T-helper 1 cell treated with Interleukin-12 subunit alpha and Interleukin-12 subunit beta and Interleukin-4 antibody, amounts not matched to agents 30 μg/mL and 1 μg/mL, for 36 hours (primary cell): ENCODE measurements at regions not wholly inside any gene's neighbourhood (a gene's known extent, or its start where the extent isn't known, plus 50 kb on each side); places are given as distances from the start of the nearest gene placed in this dataset.

Source experiments
- H3K27ac Mint-ChIP-seq: one replicate; pipeline ENCODE4 v1.8.0; 2021; ENCODE audit warnings: mild to moderate bottlenecking, mixed read lengths
- H3K27me3 Mint-ChIP-seq: one replicate; pipeline ENCODE4 v1.8.0; 2021; ENCODE audit warnings: low read depth, mixed read lengths
- H3K36me3 Mint-ChIP-seq: one replicate; pipeline ENCODE4 v1.8.0; 2021; ENCODE audit warnings: low read depth, mixed read lengths
- H3K4me1 Mint-ChIP-seq: one replicate; pipeline ENCODE4 v1.8.0; 2021; ENCODE audit warnings: low read depth, mixed read lengths
- H3K4me3 Mint-ChIP-seq: one replicate; pipeline ENCODE4 v1.8.0; 2021; ENCODE audit warnings: mild to moderate bottlenecking, moderate library complexity, mixed read lengths
- H3K9me3 Mint-ChIP-seq: one replicate; pipeline ENCODE4 v1.8.0; 2021; ENCODE audit warnings: mixed read lengths

DNA sequence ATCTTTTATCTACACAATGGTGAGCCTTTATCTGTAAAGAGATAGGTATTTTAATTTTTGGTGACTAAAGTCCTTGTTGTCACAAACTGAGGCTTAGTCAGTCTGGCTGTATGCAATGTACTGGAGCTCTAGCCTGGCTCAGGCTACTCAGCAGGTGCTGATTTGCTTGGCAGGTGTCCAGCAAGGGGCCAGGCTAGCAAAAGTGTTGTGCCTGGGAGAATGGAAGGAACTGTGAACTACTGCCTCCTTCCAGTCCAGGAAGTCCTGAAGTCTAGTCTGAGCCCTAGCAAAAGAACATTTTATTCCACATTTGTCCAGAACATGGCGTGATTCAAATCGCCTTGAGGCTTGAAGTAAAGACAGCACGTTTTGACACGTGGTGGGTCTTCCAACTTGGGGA, 260.5 kb downstream of the CCDC85A start:
- Mint-ChIP-seq H3K36me3 (no peaks in the 10 kb centered on the region), H3K4me1 (no peaks in the 10 kb centered on the region), H3K9me3 (peaks cover 5% of the 10 kb centered on the region), H3K27ac (no peak overlapping the region), H3K4me3 (no peak overlapping the region), H3K27me3 (no peaks in the 10 kb centered on the region)

DNA sequence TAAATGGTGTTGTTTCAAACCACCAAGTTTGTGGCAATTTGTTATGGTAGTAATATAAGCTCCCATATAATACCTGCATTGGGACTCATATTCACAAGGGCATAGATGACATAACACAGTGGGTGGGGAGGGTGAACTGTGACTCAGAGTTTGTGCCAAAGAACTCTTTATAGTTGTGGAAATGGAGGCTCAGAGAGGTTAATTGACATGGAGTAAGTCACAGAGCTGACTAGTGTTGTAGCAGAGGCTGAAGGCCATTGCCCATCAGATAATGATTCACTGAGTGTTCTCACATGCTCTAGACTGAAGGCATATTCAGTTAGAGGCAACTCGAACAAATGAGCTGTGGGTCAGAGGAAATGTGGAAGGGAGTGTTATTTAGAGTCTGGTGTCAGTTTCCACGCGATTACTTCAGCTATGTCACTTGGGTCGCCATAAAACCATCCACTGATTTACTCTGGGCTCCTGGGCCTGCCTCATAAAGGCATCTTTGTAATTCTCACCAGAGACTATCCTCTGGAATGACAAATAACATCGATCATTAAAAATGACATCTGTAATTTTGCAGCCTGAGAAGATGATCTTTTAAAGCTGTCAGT, 264.7 kb downstream of the CCDC85A start:
- H3K27ac Mint-ChIP-seq: no peak overlapping the region
- H3K27me3 Mint-ChIP-seq: no peaks in the 10 kb centered on the region
- H3K4me3 Mint-ChIP-seq: no peak overlapping the region
- H3K4me1 Mint-ChIP-seq: no peaks in the 10 kb centered on the region
- H3K9me3 Mint-ChIP-seq: no peaks in the 10 kb centered on the region
- H3K36me3 Mint-ChIP-seq: no peaks in the 10 kb centered on the region

DNA sequence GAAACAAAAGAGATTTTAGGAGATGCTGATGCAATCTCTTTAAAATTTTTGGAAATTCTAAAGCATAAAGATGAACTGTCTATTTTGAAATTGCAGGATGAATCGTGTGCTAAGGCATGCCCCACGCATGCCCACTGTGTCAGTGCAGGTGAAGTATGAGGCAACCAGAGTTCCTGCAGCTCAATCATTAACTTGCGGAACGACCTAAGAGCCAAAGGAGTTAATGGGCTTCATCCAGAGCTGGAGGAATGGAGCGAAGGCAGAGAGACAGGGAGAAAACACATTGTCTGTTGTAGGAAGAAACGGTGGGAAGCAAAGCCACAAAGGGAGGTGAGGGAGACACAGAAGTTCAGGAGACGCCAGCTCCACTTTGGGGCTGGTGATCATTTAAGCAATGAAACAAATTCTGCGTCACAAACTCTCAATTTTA, 265.2 kb downstream of the CCDC85A start:
- H3K27me3 Mint-ChIP-seq: no peaks in the 10 kb centered on the region
- H3K4me1 Mint-ChIP-seq: no peaks in the 10 kb centered on the region
- H3K27ac Mint-ChIP-seq: no peak overlapping the region
- no peak overlapping the region for H3K4me3 Mint-ChIP-seq
- no peaks in the 10 kb centered on the region for H3K9me3 Mint-ChIP-seq
- no peaks in the 10 kb centered on the region for H3K36me3 Mint-ChIP-seq

DNA sequence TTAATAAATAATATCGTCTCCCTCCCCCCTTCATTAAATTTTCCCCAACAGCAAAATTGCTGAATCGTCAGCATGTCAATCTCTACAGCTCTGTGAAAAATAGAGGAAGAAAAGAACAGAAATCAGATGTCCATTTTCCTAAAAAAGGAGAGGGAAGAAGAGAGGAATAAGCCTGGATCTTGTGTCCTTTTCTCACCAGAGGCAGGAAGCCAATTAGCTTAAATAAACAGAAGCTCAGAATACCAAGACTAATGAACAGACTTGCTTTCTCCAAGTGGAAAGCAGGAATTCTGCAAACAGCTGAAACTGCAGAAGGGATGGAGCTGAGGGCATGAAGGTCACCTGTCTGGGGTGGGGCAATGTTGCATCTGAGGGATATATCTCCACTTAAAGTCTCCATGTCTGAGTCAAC, 265.7 kb downstream of the CCDC85A start:
- no peaks in the 10 kb centered on the region for H3K36me3 Mint-ChIP-seq
- H3K9me3 Mint-ChIP-seq: no peaks in the 10 kb centered on the region
- no peaks in the 10 kb centered on the region for H3K4me1 Mint-ChIP-seq
- H3K4me3 Mint-ChIP-seq: no peak overlapping the region
- H3K27ac Mint-ChIP-seq: no peak overlapping the region
- no peaks in the 10 kb centered on the region for H3K27me3 Mint-ChIP-seq

DNA sequence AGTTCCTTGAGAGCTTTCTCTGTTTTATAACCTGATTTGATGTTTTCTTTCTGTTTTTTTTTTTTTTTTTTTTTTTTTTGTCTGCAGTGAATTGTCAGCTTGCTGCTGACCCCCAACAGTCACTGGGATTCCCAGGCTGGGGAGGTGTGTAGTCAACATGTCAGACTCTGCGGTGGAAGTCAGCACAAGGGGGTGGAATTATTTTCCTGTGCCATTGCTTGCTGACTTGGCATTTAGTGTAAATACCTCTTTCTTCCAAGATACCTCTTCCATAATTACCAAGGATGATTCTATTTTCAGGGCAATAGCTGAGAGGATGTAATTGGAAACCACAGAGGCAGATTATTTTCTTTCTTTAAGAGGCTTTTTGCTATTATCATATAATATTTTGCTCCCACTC, 266.3 kb downstream of the CCDC85A start:
- H3K27ac Mint-ChIP-seq: no peak overlapping the region

DNA sequence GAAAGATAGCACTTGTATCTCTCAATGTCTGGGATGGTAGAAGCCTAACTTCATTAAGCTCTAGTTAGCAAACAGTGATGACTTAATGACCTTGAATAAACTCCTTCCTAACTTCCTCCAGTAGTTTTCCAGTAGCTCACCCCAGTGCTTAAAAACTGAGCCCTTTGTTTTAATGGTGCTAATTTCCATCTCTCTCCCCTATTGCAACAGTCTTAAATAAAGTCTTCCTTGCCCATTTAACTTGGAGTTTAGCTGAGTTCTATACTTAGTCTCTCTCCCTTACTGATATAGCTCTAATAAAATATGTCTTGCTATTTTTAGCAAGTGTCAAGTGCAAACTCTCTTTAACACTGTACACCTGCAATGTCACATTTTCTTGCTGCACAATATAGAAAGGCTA, 267.0 kb downstream of the CCDC85A start:
- Mint-ChIP-seq H3K27ac (no peak overlapping the region), H3K4me1 (no peaks in the 10 kb centered on the region), H3K9me3 (no peaks in the 10 kb centered on the region), H3K4me3 (no peak overlapping the region), H3K36me3 (no peaks in the 10 kb centered on the region), H3K27me3 (no peaks in the 10 kb centered on the region)

More for the DNA sequence above, 266.3 kb downstream of the CCDC85A start:
- Mint-ChIP-seq H3K27me3 (no peaks in the 10 kb centered on the region), H3K9me3 (no peaks in the 10 kb centered on the region), H3K4me3 (no peak overlapping the region), H3K36me3 (no peaks in the 10 kb centered on the region), H3K4me1 (no peaks in the 10 kb centered on the region)

DNA sequence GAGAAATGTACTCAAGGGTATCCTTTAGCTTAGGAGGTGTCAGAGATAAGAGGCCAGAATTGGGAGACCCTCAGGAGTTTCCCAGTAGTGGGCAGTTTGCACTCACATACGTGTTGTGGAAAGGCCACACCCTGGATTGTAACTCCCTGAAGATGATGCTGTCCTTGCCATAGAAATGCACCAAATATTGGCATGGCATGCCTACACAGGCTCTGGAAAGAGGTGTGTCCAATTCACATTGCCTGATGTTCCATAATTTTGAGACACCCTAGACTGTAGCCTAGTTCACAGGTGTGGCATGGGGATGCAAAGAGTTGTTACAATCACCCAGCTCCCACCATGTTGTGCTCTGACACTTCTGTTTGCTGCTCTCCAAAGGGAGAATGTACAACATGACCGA, 271.9 kb downstream of the CCDC85A start:
- no peaks in the 10 kb centered on the region for H3K36me3 Mint-ChIP-seq
- no peaks in the 10 kb centered on the region for H3K27me3 Mint-ChIP-seq
- H3K9me3 Mint-ChIP-seq: no peaks in the 10 kb centered on the region
- H3K4me1 Mint-ChIP-seq: no peaks in the 10 kb centered on the region
- H3K4me3 Mint-ChIP-seq: no peak overlapping the region
- H3K27ac Mint-ChIP-seq: no peak overlapping the region

DNA sequence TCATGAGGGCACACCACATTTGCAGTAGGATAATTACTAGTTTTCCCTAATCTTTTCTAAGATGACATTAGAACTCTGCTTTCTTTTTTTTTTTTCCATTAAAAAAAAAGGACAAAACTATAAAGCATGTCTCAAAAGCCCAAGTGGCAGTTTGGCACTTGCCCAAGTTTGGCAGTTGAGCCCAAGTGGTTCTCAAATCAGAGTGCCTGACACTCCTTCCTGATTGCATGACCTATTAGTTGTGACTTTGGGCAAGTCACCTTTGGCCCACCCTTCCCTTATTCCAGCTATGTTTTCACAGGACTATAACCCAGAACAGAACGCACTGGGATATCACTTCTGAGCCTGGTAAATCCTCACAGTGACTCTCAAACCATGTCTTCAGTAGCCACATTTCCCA, 273.0 kb downstream of the CCDC85A start:
- H3K27ac Mint-ChIP-seq: no peak overlapping the region
- no peaks in the 10 kb centered on the region for H3K27me3 Mint-ChIP-seq
- H3K36me3 Mint-ChIP-seq: no peaks in the 10 kb centered on the region
- H3K4me3 Mint-ChIP-seq: no peak overlapping the region
- H3K9me3 Mint-ChIP-seq: no peaks in the 10 kb centered on the region
- no peaks in the 10 kb centered on the region for H3K4me1 Mint-ChIP-seq

DNA sequence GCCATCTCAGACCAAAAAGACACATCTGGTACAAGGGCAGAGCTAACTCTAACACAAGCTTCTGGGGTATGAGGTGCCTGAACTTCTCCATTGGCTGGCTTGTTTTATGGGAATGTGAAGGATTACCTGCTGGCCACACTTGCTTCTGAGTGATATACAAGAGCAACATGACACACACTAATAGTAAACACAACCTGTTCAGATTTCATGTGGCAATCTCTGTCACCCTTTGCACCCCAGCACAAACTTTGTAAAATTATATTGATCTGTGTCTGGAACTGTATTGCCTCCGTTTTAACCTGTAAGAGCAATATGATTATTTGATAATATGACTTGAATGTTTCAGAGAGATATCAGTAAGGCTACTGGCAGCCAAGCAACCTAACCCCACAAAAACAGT, 276.7 kb downstream of the CCDC85A start:
- Mint-ChIP-seq H3K36me3 (no peaks in the 10 kb centered on the region), H3K9me3 (peaks cover 5% of the 10 kb centered on the region)

DNA sequence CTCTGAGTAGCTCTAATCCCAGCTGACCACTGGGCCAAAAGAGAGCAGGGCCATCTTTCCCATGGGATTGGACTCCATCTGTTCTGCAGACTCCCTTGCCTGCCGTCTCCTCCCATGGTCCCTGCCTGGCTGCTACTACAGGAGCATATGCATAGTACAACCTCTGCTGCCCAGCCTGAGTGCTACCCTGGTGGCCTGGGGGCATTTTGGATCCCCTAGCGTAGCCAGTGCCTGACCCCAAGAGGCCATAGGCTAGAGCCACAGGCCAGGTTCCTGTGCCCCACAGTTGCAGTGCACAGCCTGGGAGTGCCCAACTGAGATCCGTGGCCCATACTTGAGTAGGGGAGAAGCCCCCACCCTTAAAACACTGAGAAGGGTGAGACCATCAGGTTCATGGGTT, 280.3 kb downstream of the CCDC85A start:
- H3K27me3 Mint-ChIP-seq: no peaks in the 10 kb centered on the region
- no peaks in the 10 kb centered on the region for H3K36me3 Mint-ChIP-seq
- no peak overlapping the region for H3K4me3 Mint-ChIP-seq
- no peak overlapping the region for H3K27ac Mint-ChIP-seq
- peaks cover 5% of the 10 kb centered on the region for H3K9me3 Mint-ChIP-seq
- H3K4me1 Mint-ChIP-seq: no peaks in the 10 kb centered on the region

More for the DNA sequence above, 276.7 kb downstream of the CCDC85A start:
- Mint-ChIP-seq H3K4me1 (no peaks in the 10 kb centered on the region), H3K4me3 (no peak overlapping the region), H3K27ac (no peak overlapping the region), H3K27me3 (no peaks in the 10 kb centered on the region)

DNA sequence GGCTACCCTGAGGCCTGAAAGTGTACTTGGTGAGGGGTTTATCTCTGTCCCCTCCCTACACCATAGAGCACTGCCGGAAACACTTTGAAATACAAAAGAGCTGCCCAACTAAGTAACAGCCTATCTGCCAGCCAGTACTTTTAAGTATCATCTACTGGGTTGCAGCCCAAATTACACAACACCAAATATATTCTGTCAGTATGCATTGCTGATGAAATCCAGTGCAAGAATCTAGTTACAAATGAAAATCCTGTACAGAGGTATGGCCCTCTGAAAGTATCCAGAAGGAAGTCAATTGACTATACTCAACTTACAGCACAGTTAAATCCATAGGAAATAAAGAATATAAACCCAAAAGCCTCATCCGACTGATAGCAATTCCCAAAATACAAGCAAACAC, 280.8 kb downstream of the CCDC85A start:
- no peaks in the 10 kb centered on the region for H3K4me1 Mint-ChIP-seq
- no peaks in the 10 kb centered on the region for H3K27me3 Mint-ChIP-seq
- H3K4me3 Mint-ChIP-seq: no peak overlapping the region
- peaks cover 5% of the 10 kb centered on the region for H3K9me3 Mint-ChIP-seq
- no peak overlapping the region for H3K27ac Mint-ChIP-seq
- no peaks in the 10 kb centered on the region for H3K36me3 Mint-ChIP-seq

DNA sequence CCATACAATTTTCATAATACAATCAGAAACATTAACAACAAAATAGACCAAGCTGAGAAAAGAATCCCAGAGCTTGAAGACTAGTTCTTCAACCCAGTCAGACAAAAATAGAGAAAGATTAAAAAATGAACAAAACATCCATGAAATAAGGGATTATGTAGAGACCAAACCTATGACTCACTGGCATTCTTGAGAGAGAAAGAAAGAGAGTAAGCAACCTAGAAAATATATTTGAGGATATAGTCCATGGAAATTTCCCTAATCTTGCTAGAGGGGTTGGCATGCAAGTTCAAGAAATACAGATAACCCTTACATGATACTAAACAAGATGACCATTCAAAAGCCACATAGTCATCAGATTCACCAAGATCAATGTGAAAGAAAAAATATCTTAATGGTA, 281.7 kb downstream of the CCDC85A start:
- no peaks in the 10 kb centered on the region for H3K27me3 Mint-ChIP-seq
- peaks cover 5% of the 10 kb centered on the region for H3K9me3 Mint-ChIP-seq
- no peaks in the 10 kb centered on the region for H3K36me3 Mint-ChIP-seq
- no peak overlapping the region for H3K27ac Mint-ChIP-seq
- no peak overlapping the region for H3K4me3 Mint-ChIP-seq
- H3K4me1 Mint-ChIP-seq: no peaks in the 10 kb centered on the region

DNA sequence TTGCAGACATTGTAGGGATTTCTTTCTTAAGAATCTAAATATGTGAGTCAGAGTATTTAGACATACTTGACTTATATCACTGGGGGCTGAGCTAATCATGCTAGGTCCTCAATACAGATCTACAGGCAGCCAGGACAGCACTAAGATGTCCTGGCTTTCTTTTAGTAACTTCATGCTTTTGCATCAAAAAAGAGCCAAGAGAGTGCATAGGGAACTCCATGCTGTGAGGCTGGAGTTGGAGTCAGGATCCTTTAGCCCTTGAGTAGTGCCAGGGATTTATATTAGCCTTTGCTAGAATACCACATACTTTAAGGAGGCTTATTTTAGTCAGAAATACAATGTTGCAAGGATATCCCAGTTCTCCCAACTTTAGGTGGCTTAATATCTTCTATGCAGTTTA, 289.7 kb downstream of the CCDC85A start:
- H3K27ac Mint-ChIP-seq: no peak overlapping the region
- no peaks in the 10 kb centered on the region for H3K27me3 Mint-ChIP-seq
- no peaks in the 10 kb centered on the region for H3K9me3 Mint-ChIP-seq
- no peak overlapping the region for H3K4me3 Mint-ChIP-seq
- no peaks in the 10 kb centered on the region for H3K4me1 Mint-ChIP-seq
- H3K36me3 Mint-ChIP-seq: no peaks in the 10 kb centered on the region

DNA sequence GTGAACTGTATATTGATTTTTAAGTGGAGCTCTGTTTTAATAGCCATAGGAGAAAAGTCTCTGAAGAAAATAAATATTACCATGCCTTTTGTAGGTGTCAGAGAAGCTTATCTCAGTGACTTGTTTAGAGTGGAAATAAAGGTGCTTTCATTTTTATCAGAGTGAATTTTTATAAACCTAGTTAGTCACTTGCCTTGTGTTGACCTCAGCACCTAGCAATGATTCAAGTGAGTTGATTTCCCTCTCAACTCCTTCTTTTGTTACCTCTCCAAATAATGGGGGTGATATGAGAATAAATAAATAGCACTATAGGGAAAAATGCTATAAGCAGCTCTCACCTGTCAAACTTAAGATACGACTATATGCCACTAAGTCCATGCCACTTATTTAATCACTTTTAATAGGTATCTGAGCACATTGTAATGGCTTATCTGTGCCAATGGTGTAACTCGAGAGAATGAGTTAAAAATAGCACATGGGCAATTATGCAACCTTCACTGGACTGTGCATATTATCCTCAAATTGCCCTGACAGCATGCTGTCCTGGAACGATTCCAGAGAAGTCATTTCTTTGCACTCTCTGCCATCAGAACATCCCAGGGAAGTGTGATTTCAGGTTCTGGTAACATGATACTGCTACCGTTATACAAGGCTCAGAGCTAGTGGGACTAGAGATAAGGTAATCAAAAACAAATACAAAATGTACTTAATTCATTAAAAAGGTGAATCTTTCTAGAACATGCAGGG, 290.8 kb downstream of the CCDC85A start:
- no peaks in the 10 kb centered on the region for H3K9me3 Mint-ChIP-seq
- no peaks in the 10 kb centered on the region for H3K36me3 Mint-ChIP-seq
- H3K4me3 Mint-ChIP-seq: no peak overlapping the region
- no peaks in the 10 kb centered on the region for H3K27me3 Mint-ChIP-seq
- no peak overlapping the region for H3K27ac Mint-ChIP-seq
- no peaks in the 10 kb centered on the region for H3K4me1 Mint-ChIP-seq

DNA sequence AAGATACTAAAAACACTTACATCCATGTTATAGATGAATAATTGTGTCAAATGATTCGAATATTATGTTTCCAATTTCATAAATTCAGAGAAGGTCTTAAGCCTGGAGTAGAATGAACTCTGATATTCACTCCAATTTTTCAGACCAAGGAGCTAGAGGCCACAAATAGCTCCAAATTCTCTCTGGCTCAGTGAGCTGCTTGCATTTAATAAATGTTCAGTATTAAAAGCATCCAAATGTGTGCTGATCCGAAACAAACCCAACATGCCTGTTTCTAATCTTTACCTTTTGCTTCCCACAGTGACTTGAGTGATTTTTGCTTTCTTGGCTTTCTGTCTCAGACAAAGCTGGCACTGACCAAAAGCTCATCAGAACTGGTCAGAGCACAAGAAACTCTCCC, 291.4 kb downstream of the CCDC85A start:
- H3K36me3 Mint-ChIP-seq: no peaks in the 10 kb centered on the region
- no peaks in the 10 kb centered on the region for H3K27me3 Mint-ChIP-seq
- no peak overlapping the region for H3K4me3 Mint-ChIP-seq
- H3K4me1 Mint-ChIP-seq: no peaks in the 10 kb centered on the region
- no peak overlapping the region for H3K27ac Mint-ChIP-seq
- no peaks in the 10 kb centered on the region for H3K9me3 Mint-ChIP-seq
